Endothelial cell of umbilical vein (primary cell): ENCODE measurements at regions not wholly inside any gene's neighbourhood (a gene's known extent, or its start where the extent isn't known, plus 50 kb on each side); places are given as distances from the start of the nearest gene placed in this dataset.

Source experiments
- BruUV-seq: library from RNA; stranded (reverse); fragments of 400-500 nt; replicated peaks from 2 replicates; lab custom pipeline; 2021; lab: Mats Ljungman, UMichigan
- CTCF ChIA-PET: fragments of 300-600, 350-600 bp; sonication (Branson Sonifier 250); formaldehyde crosslinking; loops from one replicate; lab custom pipeline; 2021; ENCODE audit warnings: antibody characterized with exemption, inconsistent platforms; lab: Charles Lee
- POLR2A ChIA-PET: fragments of 300-600, 350-600 bp; sonication (Branson Sonifier 250); formaldehyde crosslinking; loops from one replicate; lab custom pipeline; 2021; ENCODE audit warnings: antibody characterized with exemption, inconsistent platforms; lab: Charles Lee
- DNase-seq: peaks from one replicate; pipeline ENCODE4 v3.0.0-alpha.2; 2011; ENCODE audit warnings: low read depth, low spot score
- FAIRE-seq: peaks from 2 replicates; lab custom pipeline; 2011; peaks lifted over from hg19 to GRCh38; lab: Jason Lieb, UNC
- H2AFZ ChIP-seq: 2 replicates; pipeline ENCODE4 v1.6.0; 2012; ENCODE audit warnings: low read depth, low read length, control low read depth, inconsistent platforms
- H3K27ac ChIP-seq: 2 replicates; pipeline ENCODE4 v1.5.1; 2011; ENCODE audit warnings: low read depth, mild to moderate bottlenecking, control low read depth, low read length, moderate library complexity; ENCODE audit not compliant: insufficient read depth
- H3K27me3 ChIP-seq, 2 experiments: 2 replicates each; pipeline versions ENCODE4 v1.6.0 to v1.6.1; 2011; ENCODE audit warnings: low read length in 2 of 2, mixed read lengths in 1 of 2; ENCODE audit not compliant: control insufficient read depth in 2 of 2, insufficient read depth in 2 of 2
- H3K36me3 ChIP-seq, 2 experiments: 2 replicates in 1 of 2; 3 replicates in 1 of 2; pipeline ENCODE4 v1.5.1; 2011; ENCODE audit warnings: low read length in 2 of 2, mild to moderate bottlenecking in 1 of 2, moderate library complexity in 1 of 2; ENCODE audit not compliant: control insufficient read depth in 2 of 2, insufficient read depth in 2 of 2; ENCODE audit errors: extremely low read depth in 1 of 2
- H3K4me1 ChIP-seq: 3 replicates; pipeline ENCODE4 v1.5.1; 2011; ENCODE audit warnings: mild to moderate bottlenecking, low read length; ENCODE audit not compliant: control insufficient read depth, insufficient read depth; ENCODE audit errors: extremely low read depth
- H3K4me2 ChIP-seq: 2 replicates; pipeline ENCODE4 v1.6.1; 2011; ENCODE audit warnings: low read length, control low read depth, mixed read lengths; ENCODE audit not compliant: insufficient read depth
- H3K4me3 ChIP-seq, 3 experiments: fragments of 200-600 bp in 1 of 3; sonication (generic), shearing (Covaris generic) in 1 of 3; replicated peaks in 1 of 3; 2 replicates each; pipeline ENCODE4 v1.5.1; 2011 to 2016; ENCODE audit warnings: control low read depth in 3 of 3, low read length in 3 of 3, mild to moderate bottlenecking in 2 of 3, inconsistent platforms in 1 of 3, low read depth in 1 of 3, moderate library complexity in 1 of 3; ENCODE audit not compliant: insufficient read depth in 1 of 3
- H3K79me2 ChIP-seq: 2 replicates; pipeline ENCODE4 v1.6.0; 2012; ENCODE audit warnings: low read length, inconsistent platforms; ENCODE audit not compliant: control insufficient read depth, insufficient read depth
- H3K9ac ChIP-seq: replicated peaks from 2 replicates; pipeline ENCODE3; 2011; ENCODE audit warnings: low read length, control low read depth; ENCODE audit not compliant: insufficient read depth; ENCODE audit errors: extremely low read depth
- H3K9me1 ChIP-seq: replicated peaks from 3 replicates; pipeline ENCODE4 v1.6.0; 2011; ENCODE audit warnings: mild to moderate bottlenecking, low read length; ENCODE audit not compliant: control insufficient read depth, insufficient read depth; ENCODE audit errors: extremely low read depth
- H3K9me3 ChIP-seq: replicated peaks from 2 replicates; pipeline ENCODE4 v1.5.1; 2012; ENCODE audit warnings: low read length, inconsistent platforms; ENCODE audit not compliant: control insufficient read depth, insufficient read depth
- H4K20me1 ChIP-seq: replicated peaks from 2 replicates; pipeline ENCODE3; 2011; ENCODE audit warnings: mild to moderate bottlenecking, low read length; ENCODE audit not compliant: control insufficient read depth, insufficient read depth; ENCODE audit errors: extremely low read depth
- CTCF ChIP-seq, 2 donors: IDR thresholded peaks; 1 replicate in 1 of 2; 2 replicates in 1 of 2; pipeline ENCODE4 v1.5.1; 2011; ENCODE audit warnings: low read length in 2 of 2, mild to moderate bottlenecking in 2 of 2, moderate library complexity in 2 of 2, control low read depth in 1 of 2, inconsistent platforms in 1 of 2, low read depth in 1 of 2; ENCODE audit not compliant: insufficient read depth in 1 of 2; ENCODE audit errors: extremely low read depth in 1 of 2
- EZH2 ChIP-seq: IDR thresholded peaks from 2 replicates; pipeline ENCODE4 v1.6.1; 2012; ENCODE audit warnings: borderline replicate concordance, low read depth, mild to moderate bottlenecking, moderate library complexity, low read length, inconsistent platforms; ENCODE audit not compliant: severe bottlenecking
- FOS ChIP-seq: IDR thresholded peaks from 2 replicates; pipeline ENCODE4 v1.6.1; 2011; ENCODE audit warnings: mild to moderate bottlenecking, low read length, moderate library complexity, borderline replicate concordance; ENCODE audit not compliant: insufficient read depth
- GATA2 ChIP-seq: IDR thresholded peaks from 2 replicates; pipeline ENCODE4 v1.7.0; 2011; ENCODE audit warnings: low read depth, mild to moderate bottlenecking, moderate library complexity, mixed read lengths, low read length; ENCODE audit not compliant: insufficient read length, insufficient read depth
- JUN ChIP-seq: IDR thresholded peaks from 2 replicates; pipeline ENCODE4 v1.6.1; 2011; ENCODE audit warnings: borderline replicate concordance, low read depth; ENCODE audit not compliant: insufficient read length, insufficient read depth
- MAX ChIP-seq: IDR thresholded peaks from 2 replicates; pipeline ENCODE4 v1.6.1; 2011; ENCODE audit not compliant: insufficient read depth, insufficient read length
- MYC ChIP-seq: IDR thresholded peaks from one replicate; pipeline ENCODE4 v1.6.1; 2011; ENCODE audit warnings: mild to moderate bottlenecking, low read depth, low read length
- POLR2A ChIP-seq: IDR thresholded peaks from 2 replicates; pipeline ENCODE4 v1.6.1; 2012; ENCODE audit warnings: low read depth, mild to moderate bottlenecking, control low read depth, low read length
- POLR2AphosphoS5 ChIP-seq: IDR thresholded peaks from 2 replicates; pipeline ENCODE4 v1.6.1; 2012; ENCODE audit warnings: low read depth, mild to moderate bottlenecking, control low read depth, low read length, moderate library complexity; ENCODE audit not compliant: insufficient read depth
- dilution Hi-C: fragments of 300-500 bp; cut with MboI; formaldehyde crosslinking; loops from one replicate; pipeline ENCODE4 v1.15.0; 2019; ENCODE audit warnings: low sequenced_read_pairs; ENCODE audit not compliant: extremely low pct_ligation_motif_present
- intact Hi-C: fragments of 100-400 bp; cut with micrococcal nuclease; formaldehyde crosslinking; loops from one replicate; pipeline ENCODE4 v1.10.0; 2022

GRCh38 chr10:109245821-109246220, 677.5 kb downstream of the XPNPEP1 start:
- intact Hi-C loops (no loop called here), dilution Hi-C loops (no loop called here)
- no peak for TF ChIP-seq CTCF (IDR thresholded peaks at IDR 0.05; ENCODE audit: extremely low read depth in 1 of 2, insufficient read depth in 1 of 2, low read depth in 1 of 2, low read length in 2 of 2)
- TF ChIP-seq JUN, result no peak
- no peak for TF ChIP-seq POLR2A
- TF ChIP-seq POLR2AphosphoS5, result no peak
- no peak for TF ChIP-seq MAX
- no peak for TF ChIP-seq FOS
- no peak for TF ChIP-seq MYC
- no peak for TF ChIP-seq GATA2
- TF ChIP-seq EZH2, result no peak
- no peaks in the 10 kb centered on the region for H3K79me2 ChIP-seq
- no peak overlapping the region for H3K4me2 ChIP-seq
- peaks cover 7% of the 10 kb centered on the region for H3K9me3 ChIP-seq
- BruUV-seq, result no TSS peak
- no peaks in the 10 kb centered on the region for H3K27me3 ChIP-seq
- no peak overlapping the region for H3K4me3 ChIP-seq
- FAIRE-seq (no peak), DNase-seq (no peak)
- H3K36me3 ChIP-seq, result no peaks in the 10 kb centered on the region
- POLR2A ChIA-PET, result no interaction called here
- no peak overlapping the region for H3K9ac ChIP-seq
- no peaks in the 10 kb centered on the region for H4K20me1 ChIP-seq
- no peaks in the 10 kb centered on the region for H3K4me1 ChIP-seq
- H3K9me1 ChIP-seq, result no peaks in the 10 kb centered on the region
- H2AFZ ChIP-seq, result no peak overlapping the region
- CTCF ChIA-PET, result no interaction called here
- H3K27ac ChIP-seq, result no peak overlapping the region
